ENCODE measurements at regions not wholly inside any gene's neighbourhood (a gene's known extent, or its start where the extent isn't known, plus 50 kb on each side); places are given as distances from the start of the nearest gene placed in this dataset.

DNA sequence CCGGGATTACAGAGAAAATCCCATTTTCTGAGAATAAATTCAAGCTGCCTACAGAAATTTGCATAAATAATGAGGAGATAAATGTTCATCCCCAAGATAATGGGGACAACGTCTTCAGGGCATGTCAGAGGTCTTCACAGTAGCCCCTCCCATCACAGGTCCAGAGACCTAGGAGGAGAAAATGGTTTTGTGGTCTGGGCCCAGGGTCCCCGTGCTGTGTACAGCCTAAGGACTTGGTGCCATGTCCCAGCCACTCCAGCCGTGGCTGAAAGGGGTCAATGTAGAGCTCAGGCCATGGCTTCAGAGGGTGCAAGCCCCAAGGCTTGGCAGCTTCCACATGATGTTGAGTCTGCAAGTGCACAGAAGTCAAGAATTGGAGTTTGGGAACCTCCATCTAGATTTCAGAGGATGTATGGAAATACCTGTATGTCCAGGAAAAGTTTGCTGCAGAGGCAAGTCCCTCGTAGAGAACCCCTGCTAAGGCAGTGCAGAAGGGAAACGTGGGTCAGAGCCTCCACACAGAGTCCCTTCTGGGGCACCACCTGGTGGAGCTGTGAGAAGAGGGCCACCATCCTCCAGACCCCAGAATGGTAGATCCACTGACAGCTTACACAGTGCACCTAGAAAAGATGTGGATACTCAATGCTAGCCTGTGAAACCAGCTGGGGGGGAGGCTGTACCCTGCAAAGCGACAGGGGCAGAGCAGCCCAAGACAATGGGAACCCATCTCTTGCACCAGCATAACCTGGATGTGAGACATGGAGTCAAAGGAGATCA, 176.3 kb downstream of the RASSF9 start:
- Histone ChIP-seq H3K27ac (no peak overlapping the region), H3K4me3 (ENCODE audit: low read depth, low read length) (no peak overlapping the region), H3K27me3 (replicated peaks) (no peaks in the 10 kb centered on the region), H3K36me3 (replicated peaks) (no peaks in the 10 kb centered on the region)
- no peak for DNase-seq
- TF ChIP-seq, protein P1, sequence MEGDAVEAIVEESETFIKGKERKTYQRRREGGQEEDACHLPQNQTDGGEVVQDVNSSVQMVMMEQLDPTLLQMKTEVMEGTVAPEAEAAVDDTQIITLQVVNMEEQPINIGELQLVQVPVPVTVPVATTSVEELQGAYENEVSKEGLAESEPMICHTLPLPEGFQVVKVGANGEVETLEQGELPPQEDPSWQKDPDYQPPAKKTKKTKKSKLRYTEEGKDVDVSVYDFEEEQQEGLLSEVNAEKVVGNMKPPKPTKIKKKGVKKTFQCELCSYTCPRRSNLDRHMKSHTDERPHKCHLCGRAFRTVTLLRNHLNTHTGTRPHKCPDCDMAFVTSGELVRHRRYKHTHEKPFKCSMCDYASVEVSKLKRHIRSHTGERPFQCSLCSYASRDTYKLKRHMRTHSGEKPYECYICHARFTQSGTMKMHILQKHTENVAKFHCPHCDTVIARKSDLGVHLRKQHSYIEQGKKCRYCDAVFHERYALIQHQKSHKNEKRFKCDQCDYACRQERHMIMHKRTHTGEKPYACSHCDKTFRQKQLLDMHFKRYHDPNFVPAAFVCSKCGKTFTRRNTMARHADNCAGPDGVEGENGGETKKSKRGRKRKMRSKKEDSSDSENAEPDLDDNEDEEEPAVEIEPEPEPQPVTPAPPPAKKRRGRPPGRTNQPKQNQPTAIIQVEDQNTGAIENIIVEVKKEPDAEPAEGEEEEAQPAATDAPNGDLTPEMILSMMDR (IDR thresholded peaks at IDR 0.05; ENCODE audit: low read depth, low read length, missing control alignments) = no peak
- in situ Hi-C loops (cut with HindIII; ENCODE audit: low pct_ligation_motif_present, low sequenced_read_pairs) = no loop called here

DNA sequence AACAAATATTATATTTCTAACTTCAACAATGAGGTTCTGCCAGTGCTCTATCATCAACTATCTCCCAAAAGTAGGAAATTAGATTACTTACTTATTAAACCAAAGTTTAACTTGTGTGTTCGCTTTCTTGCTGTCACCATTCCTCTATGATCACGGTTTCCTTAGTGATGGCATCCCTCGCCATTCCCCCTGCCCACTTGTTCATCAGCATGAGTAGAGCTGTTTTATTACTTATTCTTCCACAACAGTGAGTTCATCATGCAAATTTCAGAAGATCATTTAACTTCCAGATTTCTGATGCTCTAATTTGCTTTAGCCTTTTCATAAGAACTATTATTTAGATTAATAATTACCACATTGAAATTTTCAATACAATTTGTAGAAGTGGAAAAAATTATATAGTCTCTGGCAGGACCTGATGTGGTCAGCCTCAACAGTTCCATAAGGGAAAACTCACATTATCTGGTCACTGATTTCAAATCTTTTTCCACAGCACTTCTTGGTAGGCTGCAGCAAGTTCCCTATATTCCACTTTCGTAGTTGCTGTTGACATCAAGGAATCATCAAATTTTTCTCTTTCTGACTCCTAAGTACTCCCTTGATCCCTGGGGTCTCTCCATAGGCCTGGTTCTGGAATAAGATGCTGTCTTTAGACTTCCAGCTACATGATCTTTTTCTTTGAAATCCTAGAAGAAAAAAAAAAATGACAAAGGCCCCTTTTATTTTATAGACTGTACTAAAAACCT, 174.6 kb downstream of the RASSF9 start:
- Histone ChIP-seq H3K36me3 (replicated peaks) (no peaks in the 10 kb centered on the region), H3K27ac (no peak overlapping the region), H3K4me3 (ENCODE audit: low read depth, low read length) (no peak overlapping the region), H3K27me3 (replicated peaks) (no peaks in the 10 kb centered on the region)
- no peak for DNase-seq
- in situ Hi-C loops (cut with HindIII; ENCODE audit: low pct_ligation_motif_present, low sequenced_read_pairs) = no loop called here
- TF ChIP-seq, protein P1 (IDR thresholded peaks at IDR 0.05; ENCODE audit: low read depth, low read length, missing control alignments) = no peak

DNA sequence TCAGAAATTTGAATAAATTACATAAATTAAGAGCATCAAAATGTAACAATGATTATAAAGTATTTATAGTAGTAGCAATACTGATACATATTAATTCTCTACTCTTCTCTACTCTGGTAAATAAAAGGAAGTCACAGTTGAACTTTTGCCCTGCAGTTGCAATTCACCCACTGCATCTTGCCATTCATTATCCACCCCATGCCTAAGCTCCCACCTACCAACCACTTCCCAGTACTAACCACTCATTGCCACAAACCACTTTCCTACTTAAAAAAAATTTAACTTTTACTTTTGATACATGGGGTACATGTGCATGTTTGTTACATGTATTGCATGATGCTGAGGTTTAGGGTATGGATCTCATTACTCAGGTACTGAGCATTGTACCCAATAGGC, 174.0 kb downstream of the RASSF9 start:
- no peaks in the 10 kb centered on the region for H3K36me3 ChIP-seq (replicated peaks)
- no peak overlapping the region for H3K4me3 ChIP-seq (ENCODE audit: low read depth, low read length)
- in situ Hi-C loops (cut with HindIII; ENCODE audit: low pct_ligation_motif_present, low sequenced_read_pairs) = no loop called here
- DNase-seq = no peak
- TF ChIP-seq, protein P1 (IDR thresholded peaks at IDR 0.05; ENCODE audit: low read depth, low read length, missing control alignments) = no peak
- H3K27ac ChIP-seq = no peak overlapping the region
- no peaks in the 10 kb centered on the region for H3K27me3 ChIP-seq (replicated peaks)

DNA sequence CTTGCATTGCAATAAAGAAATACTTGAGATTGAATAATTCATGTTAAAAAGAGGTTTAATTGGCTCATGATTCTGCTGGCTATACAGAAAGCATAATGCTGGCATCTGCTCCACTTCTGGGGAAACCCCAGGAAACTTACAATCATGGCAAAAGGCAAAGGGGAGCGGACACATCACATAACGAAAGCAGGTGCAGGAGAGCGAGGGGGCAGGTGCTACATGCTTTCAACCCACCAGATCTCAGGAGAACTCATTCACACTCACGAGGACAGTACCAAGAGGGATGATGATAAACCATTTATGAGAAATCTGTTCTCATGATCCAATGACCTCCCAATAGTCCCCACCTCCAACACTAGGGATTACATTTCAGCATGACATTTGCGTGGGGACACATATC, 172.6 kb downstream of the RASSF9 start:
- no peak for DNase-seq
- in situ Hi-C loops (cut with HindIII; ENCODE audit: low pct_ligation_motif_present, low sequenced_read_pairs) = no loop called here
- H3K27ac ChIP-seq = no peak overlapping the region
- H3K36me3 ChIP-seq (replicated peaks) = no peaks in the 10 kb centered on the region
- no peak overlapping the region for H3K4me3 ChIP-seq (ENCODE audit: low read depth, low read length)
- TF ChIP-seq, protein P1 (IDR thresholded peaks at IDR 0.05; ENCODE audit: low read depth, low read length, missing control alignments) = no peak
- H3K27me3 ChIP-seq (replicated peaks) = no peaks in the 10 kb centered on the region

DNA sequence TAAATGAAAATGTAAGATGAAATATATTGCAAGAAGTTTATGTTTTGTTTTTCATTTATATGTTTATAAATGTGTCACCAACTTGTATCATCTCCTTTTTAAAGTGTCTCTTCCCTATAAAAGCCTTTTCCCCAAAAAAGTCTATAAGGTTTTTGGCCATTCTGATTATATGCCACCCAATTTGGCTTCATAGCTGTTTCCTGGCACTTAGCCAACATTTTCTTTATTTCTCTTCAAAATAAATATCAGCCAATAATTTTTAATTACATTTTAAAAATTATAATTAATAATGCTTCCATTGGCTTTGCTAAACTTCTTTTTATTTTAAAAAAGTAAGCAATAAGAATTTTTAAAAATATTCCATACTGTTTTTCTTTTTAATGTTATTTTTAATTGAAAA, 171.8 kb downstream of the RASSF9 start:
- TF ChIP-seq, protein P1 (IDR thresholded peaks at IDR 0.05; ENCODE audit: low read depth, low read length, missing control alignments) = no peak
- Histone ChIP-seq H3K27me3 (replicated peaks) (no peaks in the 10 kb centered on the region), H3K36me3 (replicated peaks) (no peaks in the 10 kb centered on the region), H3K4me3 (ENCODE audit: low read depth, low read length) (no peak overlapping the region), H3K27ac (no peak overlapping the region)
- in situ Hi-C loops (cut with HindIII; ENCODE audit: low pct_ligation_motif_present, low sequenced_read_pairs) = no loop called here
- DNase-seq = no peak

Data from brain microvascular endothelial cell (primary cell).